GM10266 (cell line): ENCODE measurements at regions not wholly inside any gene's neighbourhood (a gene's known extent, or its start where the extent isn't known, plus 50 kb on each side); places are given as distances from the start of the nearest gene placed in this dataset.

Experiments
- DNase-seq: peaks from one replicate; pipeline ENCODE4 v3.0.0; 2012; ENCODE audit errors: extremely low spot score
- CTCF ChIP-seq: IDR thresholded peaks from 2 replicates; pipeline ENCODE4 v1.5.1; 2012; ENCODE audit warnings: mild to moderate bottlenecking, low read depth; ENCODE audit not compliant: control insufficient read depth, insufficient read depth; ENCODE audit errors: missing control alignments

DNA sequence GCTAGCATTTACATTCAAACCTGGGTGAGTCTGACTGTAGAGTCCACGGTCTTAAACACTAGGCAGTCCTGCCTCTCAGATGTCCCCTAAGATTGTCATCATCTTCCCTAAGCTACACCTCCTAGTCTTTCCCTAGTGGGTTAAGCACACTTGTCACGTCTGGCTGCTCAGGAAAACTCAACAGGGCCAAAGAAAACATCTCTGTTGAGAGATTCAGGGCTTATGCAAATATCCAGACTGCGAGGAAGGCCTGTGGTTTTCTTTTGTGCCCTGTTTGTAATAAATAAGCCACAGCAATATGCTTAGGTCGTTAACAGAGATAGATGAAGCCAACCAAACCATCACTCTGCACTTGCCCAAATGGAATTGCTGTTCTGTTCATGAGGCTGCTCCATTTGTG lies 472.6 kb upstream of the DEPDC1 start:
- TF ChIP-seq CTCF = no peak
- DNase-seq = no peak

DNA sequence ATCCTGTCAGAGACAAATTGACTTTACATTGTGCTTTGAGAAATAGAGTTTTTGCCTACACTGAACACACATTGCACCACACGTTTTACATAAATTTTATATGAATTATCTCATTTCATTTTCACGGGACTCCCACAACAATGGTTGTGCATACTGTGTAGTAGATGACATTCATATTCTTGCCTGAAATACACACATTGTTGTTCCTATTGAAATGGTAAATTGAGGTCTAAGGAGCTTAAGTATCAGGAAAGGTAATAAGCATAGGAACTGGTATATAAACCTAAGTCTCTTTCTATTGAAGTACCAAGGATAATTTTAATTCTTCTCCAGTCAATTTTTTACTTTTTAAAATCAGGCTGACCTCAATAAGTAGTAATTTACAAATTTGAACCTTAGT lies 473.7 kb upstream of the DEPDC1 start:
- no peak for TF ChIP-seq CTCF
- no peak for DNase-seq

DNA sequence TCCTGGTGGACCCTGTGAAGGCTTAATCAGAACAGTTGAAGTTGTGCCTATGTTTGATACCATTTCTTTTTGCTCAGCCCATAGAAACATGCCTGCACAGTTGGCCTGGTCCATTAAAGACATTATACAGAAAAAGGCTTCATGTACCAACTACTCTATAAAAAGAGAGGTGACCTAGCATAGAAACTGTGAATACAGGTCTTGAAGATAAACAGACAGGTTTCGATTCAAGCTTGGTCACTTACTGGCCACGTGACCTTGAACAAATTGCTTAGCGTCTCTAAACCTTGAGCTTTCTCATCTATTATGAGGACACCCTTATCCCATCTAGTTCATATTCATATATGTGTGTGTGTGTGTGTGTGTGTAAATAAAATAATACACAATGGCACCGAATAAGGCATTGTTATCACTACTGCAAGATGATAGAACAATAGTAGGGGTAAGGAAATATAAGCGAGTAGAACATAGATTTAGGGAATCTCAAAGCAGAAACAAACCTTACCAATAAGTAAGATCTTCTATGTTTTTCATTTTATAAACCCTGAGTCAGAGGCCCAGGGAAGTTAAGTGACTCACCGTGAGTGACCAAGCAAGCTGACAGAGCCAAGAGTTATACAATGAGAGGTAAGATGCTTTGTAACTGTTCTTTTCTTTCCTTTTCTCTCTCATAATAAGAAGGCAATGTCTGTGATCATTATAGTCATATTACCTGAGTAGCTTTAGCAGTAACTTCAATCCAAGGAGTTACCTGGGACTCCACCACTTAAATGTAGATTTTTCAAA lies 476.8 kb upstream of the DEPDC1 start:
- no peak for DNase-seq
- no peak for TF ChIP-seq CTCF

GRCh38 chr1:68974447-68974846 lies 477.6 kb upstream of the DEPDC1 start:
- TF ChIP-seq CTCF = no peak
- no peak for DNase-seq

DNA sequence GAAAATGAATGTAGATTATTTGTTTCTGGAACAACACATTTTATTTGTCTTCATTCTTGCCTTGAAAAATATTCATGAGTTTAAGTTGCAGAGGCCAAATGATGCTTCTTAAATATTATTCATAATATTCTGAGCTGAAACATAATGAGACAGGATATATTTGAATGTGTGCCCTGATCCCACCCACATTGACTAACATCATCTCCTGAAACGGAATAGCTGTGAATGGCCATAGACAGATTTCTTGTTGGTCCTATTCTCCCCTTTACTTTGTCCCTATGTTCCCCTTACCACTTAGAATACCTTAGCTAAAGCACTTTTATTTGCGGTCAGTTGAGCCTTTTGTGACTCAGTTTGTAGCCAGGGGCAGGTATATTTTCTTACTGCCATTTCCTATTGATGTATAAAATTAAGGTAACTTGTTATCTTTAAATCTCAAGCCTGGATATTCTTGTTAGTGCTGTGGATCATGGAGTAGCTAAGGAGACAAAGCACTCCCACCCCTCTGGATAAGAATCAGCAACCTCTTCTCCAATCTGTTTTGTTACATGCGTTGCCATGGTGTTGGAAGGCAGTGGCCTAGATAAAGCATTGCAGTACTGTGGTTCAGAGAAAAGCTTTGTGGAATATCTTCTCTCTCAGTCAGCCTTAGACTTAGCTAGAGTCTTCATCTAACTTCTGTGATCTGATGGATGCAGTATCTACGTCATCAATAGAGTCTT lies 478.5 kb upstream of the DEPDC1 start:
- no peak for TF ChIP-seq CTCF
- DNase-seq = no peak

DNA sequence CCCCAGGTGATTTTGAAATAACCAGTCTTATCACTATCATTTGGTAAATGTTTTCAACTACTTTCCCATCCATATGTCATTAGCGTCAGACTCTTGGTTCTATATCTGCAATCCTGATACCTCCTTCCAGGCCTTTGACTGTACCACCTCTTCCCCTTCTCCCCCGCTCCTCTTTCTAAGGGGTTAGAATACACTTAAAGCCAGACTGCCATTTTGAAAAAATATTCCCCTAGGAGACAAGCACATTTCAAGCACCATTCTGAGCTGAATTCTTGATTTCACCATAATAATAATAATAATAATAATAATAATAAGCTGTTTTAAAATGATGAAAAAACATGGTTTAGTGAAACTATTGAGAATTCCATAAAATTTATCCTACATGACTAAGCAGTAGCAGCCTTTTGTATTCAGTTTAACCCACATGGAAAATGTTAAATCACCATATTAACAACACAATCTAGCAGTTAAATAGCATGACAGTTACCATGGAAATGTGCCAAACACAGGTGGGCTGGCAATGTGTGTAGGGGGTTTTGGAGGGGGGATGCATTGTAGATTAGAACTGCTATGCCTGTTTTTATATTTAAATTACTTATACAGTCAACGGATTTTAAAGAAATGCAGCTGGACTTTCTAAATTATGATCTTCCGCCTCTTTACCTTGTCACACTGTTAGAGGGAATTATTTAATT lies 480.2 kb upstream of the DEPDC1 start:
- DNase-seq = no peak
- no peak for TF ChIP-seq CTCF
